ENCODE measurements at regions not wholly inside any gene's neighbourhood (a gene's known extent, or its start where the extent isn't known, plus 50 kb on each side); places are given as distances from the start of the nearest gene placed in this dataset.
"Not testable (repeated sequence)": the region's sequence is repeated elsewhere in the genome, so short reads cannot be mapped to it uniquely, and the experiment has no call there.

DNA sequence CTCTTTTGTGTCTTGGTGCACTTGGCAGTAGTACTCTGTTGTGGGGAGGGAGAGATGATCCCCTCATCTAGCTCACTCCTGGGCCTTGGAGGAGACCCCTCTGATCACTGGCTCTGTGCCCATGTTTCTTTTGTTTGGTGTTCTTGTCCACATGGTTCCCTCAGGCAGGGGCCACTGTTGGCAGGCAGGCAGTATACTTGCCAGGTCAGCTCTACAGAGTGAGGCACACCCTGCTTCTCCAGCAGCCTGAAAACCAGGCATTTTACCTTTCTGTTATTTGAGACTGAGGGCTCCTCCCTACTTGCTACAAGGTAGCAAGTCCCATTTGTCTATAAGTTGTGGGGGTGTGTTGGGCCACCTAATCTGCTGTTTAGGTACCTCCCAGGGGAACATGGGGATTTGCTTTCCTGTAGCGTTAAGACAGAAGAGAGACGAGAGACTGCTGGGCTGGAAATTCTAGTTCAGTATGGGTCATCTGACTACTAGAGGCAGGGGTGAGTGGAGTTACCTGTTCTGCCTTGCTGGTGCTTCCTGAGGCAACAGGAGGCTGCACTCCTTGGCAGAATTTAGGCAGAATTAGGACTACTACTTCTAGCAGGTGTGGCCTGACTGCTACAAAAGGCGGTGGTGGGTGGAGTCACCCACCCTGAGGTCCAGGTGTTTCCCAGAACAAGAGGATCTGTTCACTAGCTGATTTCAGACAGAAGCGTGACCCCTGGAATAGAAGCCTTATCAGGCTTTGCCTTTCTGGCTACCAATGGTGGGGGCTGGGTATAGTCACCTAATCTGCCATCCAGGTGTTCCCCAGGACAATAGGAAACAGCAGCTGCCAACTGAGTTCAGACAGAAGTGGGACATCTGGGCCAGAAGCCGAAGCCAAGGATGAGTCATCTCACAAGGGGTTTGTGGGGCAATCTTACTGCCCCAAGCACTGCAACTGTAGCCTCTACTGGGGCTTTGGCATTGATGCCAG lies 843.0 kb upstream of the ATXN8OS start:
- H3K9me3 ChIP-seq (ENCODE audit: control insufficient read depth in 1 of 2, low read length in 2 of 2), result peaks cover 0 to 1% of the 10 kb centered on the region in 2 donors
- H3K36me3 ChIP-seq (ENCODE audit: control insufficient read depth in 1 of 2, insufficient read depth in 2 of 2, low read length in 2 of 2), result no peaks in the 10 kb centered on the region
- H3K4me1 ChIP-seq (ENCODE audit: control insufficient read depth in 1 of 2, insufficient read depth in 2 of 2, low read length in 2 of 2), result no peaks in the 10 kb centered on the region
- H3K27me3 ChIP-seq (ENCODE audit: low read depth, low read length), result no peaks in the 10 kb centered on the region
- no peak overlapping the region for H3K4me3 ChIP-seq (ENCODE audit: low read depth in 1 of 2, low read length in 2 of 2)
- no peak overlapping the region for H3K27ac ChIP-seq (ENCODE audit: low read length)

DNA sequence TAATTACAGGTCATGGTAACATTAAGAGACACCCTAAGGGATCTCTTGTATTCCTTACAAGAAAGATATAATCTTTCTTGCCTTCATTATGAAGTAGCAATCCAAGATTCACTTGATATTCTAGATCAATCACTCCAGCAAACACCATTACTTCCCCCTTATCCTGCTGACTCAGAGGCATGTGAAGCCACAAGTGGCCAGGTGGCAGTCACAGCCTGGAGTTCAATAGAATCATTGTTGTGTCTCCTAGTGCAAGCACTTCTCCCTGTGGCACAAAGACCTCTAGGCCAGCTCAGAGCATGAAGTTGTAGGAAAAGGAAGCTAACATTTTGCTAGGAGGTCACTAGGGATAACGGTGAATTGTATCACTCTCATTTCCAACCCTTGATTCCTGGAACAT lies 864.3 kb upstream of the ATXN8OS start:
- H3K4me1 ChIP-seq (ENCODE audit: control insufficient read depth in 1 of 2, insufficient read depth in 2 of 2, low read length in 2 of 2), result no peaks in the 10 kb centered on the region
- no peaks in the 10 kb centered on the region for H3K27me3 ChIP-seq (ENCODE audit: low read depth, low read length)
- H3K27ac ChIP-seq (ENCODE audit: low read length), result no peak overlapping the region
- H3K4me3 ChIP-seq (ENCODE audit: low read depth in 1 of 2, low read length in 2 of 2), result no peak overlapping the region
- H3K9me3 ChIP-seq (ENCODE audit: control insufficient read depth in 1 of 2, low read length in 2 of 2), result no peaks in the 10 kb centered on the region
- H3K36me3 ChIP-seq (ENCODE audit: control insufficient read depth in 1 of 2, insufficient read depth in 2 of 2, low read length in 2 of 2), result no peaks in the 10 kb centered on the region

DNA sequence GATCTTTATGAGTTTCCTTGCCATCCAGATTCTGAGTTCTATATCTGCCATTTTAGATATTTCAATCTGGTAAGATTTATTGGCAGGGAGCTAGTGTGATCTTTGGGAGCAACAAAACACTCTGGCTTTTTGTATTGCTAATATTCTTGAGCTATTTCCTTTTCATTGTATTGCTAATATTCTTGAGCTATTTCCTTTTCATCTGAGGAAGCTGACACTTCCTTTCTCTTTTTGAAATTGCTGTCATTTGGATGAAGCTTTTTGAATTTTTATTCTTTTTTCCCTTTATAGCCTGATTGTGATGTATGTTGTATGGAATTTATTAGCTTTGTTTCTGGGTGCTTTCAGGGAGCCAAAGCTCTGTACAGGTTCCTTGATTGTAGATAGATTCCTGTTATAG lies 873.5 kb upstream of the ATXN8OS start:
- Histone ChIP-seq H3K27ac (ENCODE audit: low read length) (no peak overlapping the region), H3K4me3 (ENCODE audit: low read depth in 1 of 2, low read length in 2 of 2) (no peak overlapping the region), H3K9me3 (ENCODE audit: control insufficient read depth in 1 of 2, low read length in 2 of 2) (no peaks in the 10 kb centered on the region), H3K36me3 (ENCODE audit: control insufficient read depth in 1 of 2, insufficient read depth in 2 of 2, low read length in 2 of 2) (no peaks in the 10 kb centered on the region), H3K4me1 (ENCODE audit: control insufficient read depth in 1 of 2, insufficient read depth in 2 of 2, low read length in 2 of 2) (no peaks in the 10 kb centered on the region), H3K27me3 (ENCODE audit: low read depth, low read length) (no peaks in the 10 kb centered on the region)

GRCh38 chr13:69226427-69226826 lies 881.2 kb upstream of the ATXN8OS start:
- Histone ChIP-seq H3K27ac (ENCODE audit: low read length) (no peak overlapping the region), H3K9me3 (ENCODE audit: control insufficient read depth in 1 of 2, low read length in 2 of 2) (no peaks in the 10 kb centered on the region), H3K4me3 (ENCODE audit: low read depth in 1 of 2, low read length in 2 of 2) (no peak overlapping the region), H3K36me3 (ENCODE audit: control insufficient read depth in 1 of 2, insufficient read depth in 2 of 2, low read length in 2 of 2) (no peaks in the 10 kb centered on the region), H3K4me1 (ENCODE audit: control insufficient read depth in 1 of 2, insufficient read depth in 2 of 2, low read length in 2 of 2) (no peaks in the 10 kb centered on the region), H3K27me3 (ENCODE audit: low read depth, low read length) (no peaks in the 10 kb centered on the region)

DNA sequence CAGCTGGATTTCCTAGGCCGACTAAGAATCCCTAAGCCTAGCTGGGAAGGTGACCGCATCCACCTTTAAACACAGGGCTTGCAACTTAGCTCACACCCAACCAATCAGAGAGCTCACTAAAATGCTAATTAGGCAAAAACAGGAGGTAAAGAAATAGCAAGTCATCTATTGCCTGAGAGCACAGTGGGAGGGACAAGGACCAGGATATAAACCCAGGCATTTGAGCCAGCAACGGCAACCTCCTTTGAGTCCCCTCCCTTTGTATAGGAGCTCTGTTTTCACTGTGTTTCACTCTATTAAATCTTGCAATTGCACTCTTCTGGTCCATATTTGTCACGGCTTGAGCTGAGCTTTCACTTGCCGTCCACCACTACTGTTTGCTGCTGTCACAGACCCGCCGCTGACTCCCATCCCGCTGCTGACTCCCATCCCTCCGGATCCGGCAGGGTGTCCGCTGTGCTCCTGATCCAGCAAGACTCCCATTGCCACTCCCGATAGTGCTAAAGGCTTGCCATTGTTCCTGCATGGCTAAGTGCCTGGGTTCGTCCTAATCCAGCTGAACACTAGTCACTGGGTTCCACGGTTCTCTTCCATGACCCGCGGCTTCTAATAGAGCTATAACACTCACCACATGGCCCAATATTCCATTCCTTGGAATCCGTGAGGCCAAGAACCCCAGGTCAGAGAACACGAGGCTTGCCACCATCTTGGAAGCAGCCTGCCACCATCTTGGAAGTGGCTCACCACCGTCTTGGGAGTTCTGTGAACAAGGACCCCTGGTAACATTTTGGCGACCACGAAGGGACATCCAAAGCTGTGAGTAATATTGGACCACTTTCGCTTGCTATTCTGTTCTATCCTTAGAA lies 885.8 kb upstream of the ATXN8OS start:
- not testable (repeated sequence) for H3K4me3 ChIP-seq (ENCODE audit: low read depth in 1 of 2, low read length in 2 of 2); H3K36me3 ChIP-seq (ENCODE audit: control insufficient read depth in 1 of 2, insufficient read depth in 2 of 2, low read length in 2 of 2); H3K9me3 ChIP-seq (ENCODE audit: control insufficient read depth in 1 of 2, low read length in 2 of 2); H3K27ac ChIP-seq (ENCODE audit: low read length); H3K27me3 ChIP-seq (ENCODE audit: low read depth, low read length); H3K4me1 ChIP-seq (ENCODE audit: control insufficient read depth in 1 of 2, insufficient read depth in 2 of 2, low read length in 2 of 2)

DNA sequence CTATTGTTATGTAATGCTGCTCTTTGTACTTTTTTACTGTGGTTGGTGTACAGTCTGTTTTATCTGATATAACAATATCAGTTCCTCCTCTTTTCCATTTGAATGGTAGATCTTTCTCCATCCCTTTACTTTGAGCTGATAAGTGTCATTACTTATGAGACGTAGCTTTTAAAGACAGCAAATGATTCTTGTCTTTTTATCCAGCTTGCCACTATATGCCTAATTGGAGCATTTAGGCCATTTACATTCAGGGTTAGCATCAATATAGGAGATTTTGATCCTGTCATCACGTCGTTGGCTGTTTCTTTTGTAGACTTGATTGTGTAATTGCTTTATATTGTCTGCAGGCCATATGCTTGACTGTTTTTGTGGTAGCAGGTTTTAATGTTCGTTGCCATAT lies 894.2 kb upstream of the ATXN8OS start:
- Histone ChIP-seq H3K27me3 (ENCODE audit: low read depth, low read length) (no peaks in the 10 kb centered on the region), H3K9me3 (ENCODE audit: control insufficient read depth in 1 of 2, low read length in 2 of 2) (no peaks in the 10 kb centered on the region)

DNA sequence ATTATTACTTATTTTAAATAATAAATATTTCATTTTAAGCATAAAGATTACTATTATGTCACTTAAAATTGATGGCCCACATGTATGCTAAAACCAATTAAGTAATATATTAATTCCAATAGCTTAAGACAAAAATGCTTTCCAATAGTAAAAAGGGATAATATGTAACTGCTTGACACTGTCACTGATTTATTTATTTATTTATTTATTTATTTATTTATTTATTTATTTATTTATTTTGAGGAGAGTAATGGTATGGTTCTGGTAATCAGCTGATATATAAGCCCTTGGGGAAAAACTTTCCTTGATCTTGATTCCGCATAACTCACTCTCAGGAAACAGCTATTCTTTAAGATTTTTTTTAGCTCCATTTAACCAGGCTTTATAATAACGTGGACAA lies 903.0 kb upstream of the ATXN8OS start:
- H3K36me3 ChIP-seq (ENCODE audit: control insufficient read depth in 1 of 2, insufficient read depth in 2 of 2, low read length in 2 of 2), result no peaks in the 10 kb centered on the region
- H3K27ac ChIP-seq (ENCODE audit: low read length), result no peak overlapping the region
- no peaks in the 10 kb centered on the region for H3K27me3 ChIP-seq (ENCODE audit: low read depth, low read length)
- no peak overlapping the region for H3K4me3 ChIP-seq (ENCODE audit: low read depth in 1 of 2, low read length in 2 of 2)
- no peaks in the 10 kb centered on the region for H3K9me3 ChIP-seq (ENCODE audit: control insufficient read depth in 1 of 2, low read length in 2 of 2)
- H3K4me1 ChIP-seq (ENCODE audit: control insufficient read depth in 1 of 2, insufficient read depth in 2 of 2, low read length in 2 of 2), result no peaks in the 10 kb centered on the region

More for the DNA sequence above, 894.2 kb upstream of the ATXN8OS start:
- Histone ChIP-seq H3K4me1 (ENCODE audit: control insufficient read depth in 1 of 2, insufficient read depth in 2 of 2, low read length in 2 of 2) (no peaks in the 10 kb centered on the region), H3K4me3 (ENCODE audit: low read depth in 1 of 2, low read length in 2 of 2) (no peak overlapping the region), H3K27ac (ENCODE audit: low read length) (no peak overlapping the region), H3K36me3 (ENCODE audit: control insufficient read depth in 1 of 2, insufficient read depth in 2 of 2, low read length in 2 of 2) (no peaks in the 10 kb centered on the region)

DNA sequence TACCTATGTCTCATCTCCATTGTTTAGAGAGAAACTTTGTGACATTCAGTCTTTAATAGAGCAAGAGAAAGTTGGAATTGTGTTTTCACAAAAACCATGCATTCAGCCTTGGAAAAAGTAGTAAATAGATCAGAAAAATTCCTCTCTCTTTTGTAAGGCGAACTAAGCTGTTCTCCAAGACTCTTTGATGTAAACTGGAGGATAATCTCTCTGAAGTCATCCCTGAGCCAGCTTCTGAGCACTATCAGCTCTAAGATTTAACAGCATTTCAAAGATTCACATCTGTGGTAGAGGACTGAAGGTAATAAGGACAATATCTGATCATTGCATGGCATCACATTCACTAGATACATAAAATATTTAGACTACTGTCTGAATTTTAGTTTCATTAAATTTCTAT lies 904.6 kb upstream of the ATXN8OS start:
- no peaks in the 10 kb centered on the region for H3K36me3 ChIP-seq (ENCODE audit: control insufficient read depth in 1 of 2, insufficient read depth in 2 of 2, low read length in 2 of 2)
- no peaks in the 10 kb centered on the region for H3K9me3 ChIP-seq (ENCODE audit: control insufficient read depth in 1 of 2, low read length in 2 of 2)
- H3K4me1 ChIP-seq (ENCODE audit: control insufficient read depth in 1 of 2, insufficient read depth in 2 of 2, low read length in 2 of 2), result no peaks in the 10 kb centered on the region
- no peak overlapping the region for H3K27ac ChIP-seq (ENCODE audit: low read length)
- no peak overlapping the region for H3K4me3 ChIP-seq (ENCODE audit: low read depth in 1 of 2, low read length in 2 of 2)
- H3K27me3 ChIP-seq (ENCODE audit: low read depth, low read length), result no peaks in the 10 kb centered on the region

DNA sequence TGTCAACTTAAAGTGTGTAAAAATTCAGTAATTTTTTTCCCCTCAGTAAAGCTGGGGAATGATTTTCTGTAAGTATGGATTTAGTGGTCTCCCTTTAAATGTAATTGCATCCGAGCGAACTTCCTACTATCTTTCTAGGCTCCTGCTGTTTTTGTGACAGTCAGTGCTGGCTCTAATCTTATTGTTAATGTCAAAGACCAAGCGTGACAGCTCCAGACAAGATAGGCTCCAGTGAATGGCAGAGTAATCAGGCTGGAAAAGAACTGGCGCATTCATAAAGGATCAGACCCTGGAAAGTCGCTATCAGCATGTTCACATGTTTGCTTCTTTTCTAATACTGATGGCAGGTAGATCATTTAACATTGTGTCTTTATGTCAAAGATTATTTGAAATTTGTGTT lies 908.0 kb upstream of the ATXN8OS start:
- Histone ChIP-seq H3K4me3 (ENCODE audit: low read depth in 1 of 2, low read length in 2 of 2) (no peak overlapping the region), H3K9me3 (ENCODE audit: control insufficient read depth in 1 of 2, low read length in 2 of 2) (no peaks in the 10 kb centered on the region), H3K27ac (ENCODE audit: low read length) (no peak overlapping the region), H3K27me3 (ENCODE audit: low read depth, low read length) (no peaks in the 10 kb centered on the region), H3K36me3 (ENCODE audit: control insufficient read depth in 1 of 2, insufficient read depth in 2 of 2, low read length in 2 of 2) (no peaks in the 10 kb centered on the region), H3K4me1 (ENCODE audit: control insufficient read depth in 1 of 2, insufficient read depth in 2 of 2, low read length in 2 of 2) (no peaks in the 10 kb centered on the region)

DNA sequence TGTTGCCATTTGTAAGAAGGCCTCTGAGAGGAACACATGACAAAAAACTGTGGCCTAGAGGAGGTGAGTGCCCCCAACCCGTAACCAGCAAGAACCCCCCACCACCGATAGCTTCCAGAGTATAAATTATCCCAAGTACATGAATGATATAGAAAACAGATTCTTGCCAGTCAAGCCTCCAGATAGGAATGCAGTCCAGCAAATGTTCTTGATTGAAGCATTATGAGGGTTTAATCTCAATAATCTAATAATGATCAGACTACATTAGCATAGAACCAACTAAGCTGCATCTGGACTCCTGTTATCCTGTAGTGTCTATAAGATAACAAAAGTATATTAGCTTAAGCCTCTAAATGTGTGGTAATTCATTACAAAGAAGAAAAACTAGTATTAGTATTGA lies 908.9 kb upstream of the ATXN8OS start:
- no peak overlapping the region for H3K27ac ChIP-seq (ENCODE audit: low read length)
- no peaks in the 10 kb centered on the region for H3K36me3 ChIP-seq (ENCODE audit: control insufficient read depth in 1 of 2, insufficient read depth in 2 of 2, low read length in 2 of 2)
- H3K4me1 ChIP-seq (ENCODE audit: control insufficient read depth in 1 of 2, insufficient read depth in 2 of 2, low read length in 2 of 2), result no peaks in the 10 kb centered on the region
- no peaks in the 10 kb centered on the region for H3K27me3 ChIP-seq (ENCODE audit: low read depth, low read length)
- H3K4me3 ChIP-seq (ENCODE audit: low read depth in 1 of 2, low read length in 2 of 2), result no peak overlapping the region
- H3K9me3 ChIP-seq (ENCODE audit: control insufficient read depth in 1 of 2, low read length in 2 of 2), result no peaks in the 10 kb centered on the region

GRCh38 chr13:69194130-69194529 lies 913.5 kb upstream of the ATXN8OS start:
- no peaks in the 10 kb centered on the region for H3K4me1 ChIP-seq (ENCODE audit: control insufficient read depth in 1 of 2, insufficient read depth in 2 of 2, low read length in 2 of 2)
- H3K27ac ChIP-seq (ENCODE audit: low read length), result no peak overlapping the region
- H3K9me3 ChIP-seq (ENCODE audit: control insufficient read depth in 1 of 2, low read length in 2 of 2), result no peaks in the 10 kb centered on the region
- H3K27me3 ChIP-seq (ENCODE audit: low read depth, low read length), result no peaks in the 10 kb centered on the region
- H3K36me3 ChIP-seq (ENCODE audit: control insufficient read depth in 1 of 2, insufficient read depth in 2 of 2, low read length in 2 of 2), result no peaks in the 10 kb centered on the region
- no peak overlapping the region for H3K4me3 ChIP-seq (ENCODE audit: low read depth in 1 of 2, low read length in 2 of 2)

All from muscle layer of duodenum (tissue), 2 donors.